Esophagus muscularis mucosa (tissue), 4 donors: ENCODE measurements at regions not wholly inside any gene's neighbourhood (a gene's known extent, or its start where the extent isn't known, plus 50 kb on each side); places are given as distances from the start of the nearest gene placed in this dataset.

Source experiments
- EP300 ChIP-seq: sonication (generic); formaldehyde crosslinking; IDR thresholded peaks from one replicate; pipeline ENCODE4 v1.6.1; 2017; ENCODE audit warnings: antibody characterized with exemption
- POLR2A ChIP-seq: fragments of 450-650 bp; IDR thresholded peaks from one replicate; pipeline ENCODE4 v1.6.1; 2017; ENCODE audit warnings: antibody characterized with exemption, moderate library complexity, mild to moderate bottlenecking, low read depth
- POLR2AphosphoS5 ChIP-seq, 2 donors: sonication (generic); formaldehyde crosslinking; IDR thresholded peaks; one replicate each; pipeline ENCODE4 v1.6.1; 2017; ENCODE audit warnings: antibody characterized with exemption in 2 of 2
- TF ChIP-seq, protein P1 (sequence below), 3 experiments: fragments of 200-600 bp in 2 of 3; fragments of 450-650 bp in 1 of 3; sonication (generic) in 2 of 3; IDR thresholded peaks; one replicate each; pipeline ENCODE4 v1.5.1; 2017 to 2019; ENCODE audit warnings: antibody characterized with exemption in 3 of 3, mild to moderate bottlenecking in 2 of 3, moderate library complexity in 1 of 3

DNA sequence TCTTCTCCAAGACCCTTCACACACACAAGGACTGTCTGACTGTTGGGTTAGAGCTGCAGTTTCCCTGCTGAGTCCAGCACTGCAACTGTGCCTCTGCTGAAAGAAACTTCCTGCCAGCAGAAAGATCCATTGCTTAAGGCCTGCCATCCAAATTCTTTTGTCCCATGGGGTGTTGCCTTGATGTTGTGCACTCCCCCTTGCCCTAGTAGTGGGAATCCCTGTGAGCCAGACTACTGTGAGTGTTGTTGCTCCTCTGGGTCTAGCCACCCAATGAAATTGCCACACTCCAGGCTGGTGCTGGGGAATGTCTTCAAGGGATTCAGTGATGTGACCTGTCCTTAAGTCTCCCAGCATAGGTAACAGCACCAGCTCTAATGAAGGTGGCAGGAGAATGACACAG, 166.6 kb upstream of the PDE3A start:
- TF ChIP-seq, protein P1, sequence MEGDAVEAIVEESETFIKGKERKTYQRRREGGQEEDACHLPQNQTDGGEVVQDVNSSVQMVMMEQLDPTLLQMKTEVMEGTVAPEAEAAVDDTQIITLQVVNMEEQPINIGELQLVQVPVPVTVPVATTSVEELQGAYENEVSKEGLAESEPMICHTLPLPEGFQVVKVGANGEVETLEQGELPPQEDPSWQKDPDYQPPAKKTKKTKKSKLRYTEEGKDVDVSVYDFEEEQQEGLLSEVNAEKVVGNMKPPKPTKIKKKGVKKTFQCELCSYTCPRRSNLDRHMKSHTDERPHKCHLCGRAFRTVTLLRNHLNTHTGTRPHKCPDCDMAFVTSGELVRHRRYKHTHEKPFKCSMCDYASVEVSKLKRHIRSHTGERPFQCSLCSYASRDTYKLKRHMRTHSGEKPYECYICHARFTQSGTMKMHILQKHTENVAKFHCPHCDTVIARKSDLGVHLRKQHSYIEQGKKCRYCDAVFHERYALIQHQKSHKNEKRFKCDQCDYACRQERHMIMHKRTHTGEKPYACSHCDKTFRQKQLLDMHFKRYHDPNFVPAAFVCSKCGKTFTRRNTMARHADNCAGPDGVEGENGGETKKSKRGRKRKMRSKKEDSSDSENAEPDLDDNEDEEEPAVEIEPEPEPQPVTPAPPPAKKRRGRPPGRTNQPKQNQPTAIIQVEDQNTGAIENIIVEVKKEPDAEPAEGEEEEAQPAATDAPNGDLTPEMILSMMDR (IDR thresholded peaks at IDR 0.05), result no peak
- no peak for TF ChIP-seq POLR2A
- TF ChIP-seq EP300, result no peak
- no peak for TF ChIP-seq POLR2AphosphoS5 (IDR thresholded peaks at IDR 0.05)
